Suprapubic skin (tissue), 4 donors: ENCODE measurements at regions not wholly inside any gene's neighbourhood (a gene's known extent, or its start where the extent isn't known, plus 50 kb on each side); places are given as distances from the start of the nearest gene placed in this dataset.

Experiments
- EP300 ChIP-seq: sonication (generic); formaldehyde crosslinking; IDR thresholded peaks from one replicate; pipeline ENCODE4 v1.6.1; 2017; ENCODE audit warnings: antibody characterized with exemption
- POLR2A ChIP-seq, 2 donors: fragments of 450-650 bp; IDR thresholded peaks; one replicate each; pipeline ENCODE4 v1.6.1; 2017; ENCODE audit warnings: antibody characterized with exemption in 2 of 2, mild to moderate bottlenecking in 2 of 2, moderate library complexity in 2 of 2
- POLR2AphosphoS5 ChIP-seq, 3 donors: sonication (generic); formaldehyde crosslinking; IDR thresholded peaks; one replicate each; pipeline ENCODE4 v1.6.1; 2017; ENCODE audit warnings: antibody characterized with exemption in 3 of 3
- TF ChIP-seq, protein P1 (sequence below), 2 donors: fragments of 200-600 bp in 1 of 2; fragments of 450-650 bp in 1 of 2; sonication (generic) in 1 of 2; IDR thresholded peaks; one replicate each; pipeline ENCODE4 v1.5.1; 2016 to 2019; ENCODE audit warnings: antibody characterized with exemption in 2 of 2, mild to moderate bottlenecking in 1 of 2, moderate library complexity in 1 of 2

DNA sequence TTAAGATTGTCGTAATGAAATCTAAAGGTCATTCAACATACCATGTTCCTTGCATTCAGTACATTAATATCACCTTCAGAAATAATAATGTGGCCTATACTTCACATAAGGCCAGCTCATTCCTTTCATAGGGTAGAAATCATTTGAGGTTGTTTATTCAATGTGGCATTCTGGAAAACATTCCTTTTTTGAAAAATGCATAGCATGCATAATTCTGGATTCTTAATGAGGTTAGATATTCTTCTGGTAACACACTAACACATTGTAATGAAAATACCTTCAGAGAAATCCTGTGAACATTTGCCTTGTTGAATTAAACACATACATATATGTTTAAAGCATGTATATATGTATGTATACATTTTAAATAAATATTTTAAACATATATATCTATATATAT, 204.6 kb upstream of the KCNH7 start:
- TF ChIP-seq, protein P1, sequence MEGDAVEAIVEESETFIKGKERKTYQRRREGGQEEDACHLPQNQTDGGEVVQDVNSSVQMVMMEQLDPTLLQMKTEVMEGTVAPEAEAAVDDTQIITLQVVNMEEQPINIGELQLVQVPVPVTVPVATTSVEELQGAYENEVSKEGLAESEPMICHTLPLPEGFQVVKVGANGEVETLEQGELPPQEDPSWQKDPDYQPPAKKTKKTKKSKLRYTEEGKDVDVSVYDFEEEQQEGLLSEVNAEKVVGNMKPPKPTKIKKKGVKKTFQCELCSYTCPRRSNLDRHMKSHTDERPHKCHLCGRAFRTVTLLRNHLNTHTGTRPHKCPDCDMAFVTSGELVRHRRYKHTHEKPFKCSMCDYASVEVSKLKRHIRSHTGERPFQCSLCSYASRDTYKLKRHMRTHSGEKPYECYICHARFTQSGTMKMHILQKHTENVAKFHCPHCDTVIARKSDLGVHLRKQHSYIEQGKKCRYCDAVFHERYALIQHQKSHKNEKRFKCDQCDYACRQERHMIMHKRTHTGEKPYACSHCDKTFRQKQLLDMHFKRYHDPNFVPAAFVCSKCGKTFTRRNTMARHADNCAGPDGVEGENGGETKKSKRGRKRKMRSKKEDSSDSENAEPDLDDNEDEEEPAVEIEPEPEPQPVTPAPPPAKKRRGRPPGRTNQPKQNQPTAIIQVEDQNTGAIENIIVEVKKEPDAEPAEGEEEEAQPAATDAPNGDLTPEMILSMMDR (IDR thresholded peaks at IDR 0.05): no peak
- no peak for TF ChIP-seq POLR2A (IDR thresholded peaks at IDR 0.05)
- TF ChIP-seq POLR2AphosphoS5 (IDR thresholded peaks at IDR 0.05): no peak
- no peak for TF ChIP-seq EP300
